Osteocyte (in vitro differentiated cells): ENCODE measurements at regions not wholly inside any gene's neighbourhood (a gene's known extent, or its start where the extent isn't known, plus 50 kb on each side); places are given as distances from the start of the nearest gene placed in this dataset.

Source experiments
- DNase-seq: peaks from one replicate; pipeline ENCODE4 v3.0.0; 2021; ENCODE audit warnings: mixed read lengths; ENCODE audit not compliant: unreplicated experiment; ENCODE audit errors: extremely low spot score
- H3K27ac Mint-ChIP-seq: one replicate; pipeline ENCODE4 v1.8.0; 2021; ENCODE audit warnings: mild to moderate bottlenecking, mixed read lengths; ENCODE audit not compliant: unreplicated experiment
- H3K27me3 Mint-ChIP-seq: one replicate; pipeline ENCODE4 v1.8.0; 2021; ENCODE audit warnings: mixed read lengths; ENCODE audit not compliant: unreplicated experiment
- H3K36me3 Mint-ChIP-seq: one replicate; pipeline ENCODE4 v1.8.0; 2021; ENCODE audit warnings: mixed read lengths; ENCODE audit not compliant: unreplicated experiment
- H3K4me1 Mint-ChIP-seq: one replicate; pipeline ENCODE4 v1.8.0; 2021; ENCODE audit warnings: mixed read lengths; ENCODE audit not compliant: unreplicated experiment
- H3K4me3 Mint-ChIP-seq: one replicate; pipeline ENCODE4 v1.8.0; 2021; ENCODE audit warnings: mild to moderate bottlenecking, moderate library complexity, mixed read lengths; ENCODE audit not compliant: unreplicated experiment
- H3K9me3 Mint-ChIP-seq: one replicate; pipeline ENCODE4 v1.8.0; 2021; ENCODE audit warnings: mixed read lengths; ENCODE audit not compliant: unreplicated experiment
- CTCF ChIP-seq: fragments of 200-600 bp; sonication (generic); IDR thresholded peaks from 2 replicates; pipeline ENCODE4 v1.5.0; 2021; ENCODE audit warnings: antibody characterized with exemption, mild to moderate bottlenecking, moderate library complexity

DNA sequence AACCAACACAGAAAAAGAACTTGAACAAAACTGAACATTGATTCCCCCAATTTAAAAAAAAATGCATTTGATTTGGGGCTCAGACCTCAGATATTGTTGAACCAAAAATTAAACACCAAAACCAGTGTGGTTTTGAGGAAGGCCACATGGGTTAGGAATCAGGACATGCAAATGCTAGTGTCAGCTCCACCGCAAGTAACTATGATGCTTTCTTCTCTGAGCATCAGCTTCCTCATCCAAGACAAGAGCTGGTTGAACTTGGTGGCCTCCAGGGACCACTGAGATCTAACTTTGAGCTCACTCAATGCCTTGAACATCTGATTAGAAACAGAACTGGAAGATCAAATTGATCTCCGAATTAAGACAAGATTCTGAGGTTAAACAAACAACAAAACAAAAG lies 142.9 kb upstream of the NWD2 start:
- Mint-ChIP-seq H3K27me3 (no peaks in the 10 kb centered on the region), H3K4me1 (no peaks in the 10 kb centered on the region), H3K27ac (no peak overlapping the region), H3K4me3 (no peak overlapping the region), H3K9me3 (no peaks in the 10 kb centered on the region), H3K36me3 (no peaks in the 10 kb centered on the region)
- no peak for DNase-seq
- no peak for TF ChIP-seq CTCF

- Mint-ChIP-seq H3K27me3 (no peaks in the 10 kb centered on the region), H3K9me3 (no peaks in the 10 kb centered on the region), H3K4me3 (no peak overlapping the region), H3K36me3 (no peaks in the 10 kb centered on the region), H3K4me1 (no peaks in the 10 kb centered on the region), H3K27ac (no peak overlapping the region)
- TF ChIP-seq CTCF, result no peak
- DNase-seq, result no peak
Observed at GRCh38 chr4:37109756-37110155, 134.8 kb upstream of the NWD2 start.

GRCh38 chr4:37124800-37125199 lies 119.7 kb upstream of the NWD2 start:
- H3K9me3 Mint-ChIP-seq, result no peaks in the 10 kb centered on the region
- no peaks in the 10 kb centered on the region for H3K27me3 Mint-ChIP-seq
- no peak overlapping the region for H3K4me3 Mint-ChIP-seq
- H3K27ac Mint-ChIP-seq, result no peak overlapping the region
- DNase-seq, result no peak
- no peak for TF ChIP-seq CTCF
- no peaks in the 10 kb centered on the region for H3K36me3 Mint-ChIP-seq
- H3K4me1 Mint-ChIP-seq, result no peaks in the 10 kb centered on the region

- Mint-ChIP-seq H3K27me3 (no peaks in the 10 kb centered on the region), H3K9me3 (no peaks in the 10 kb centered on the region), H3K36me3 (no peaks in the 10 kb centered on the region), H3K27ac (no peak overlapping the region), H3K4me3 (no peak overlapping the region), H3K4me1 (no peaks in the 10 kb centered on the region)
- no peak for DNase-seq
- TF ChIP-seq CTCF, result no peak
Observed at GRCh38 chr4:37126051-37126450, 118.5 kb upstream of the NWD2 start.

- Mint-ChIP-seq H3K36me3 (no peaks in the 10 kb centered on the region), H3K27me3 (no peaks in the 10 kb centered on the region), H3K4me3 (no peak overlapping the region), H3K4me1 (no peaks in the 10 kb centered on the region), H3K27ac (no peak overlapping the region), H3K9me3 (peaks cover 4% of the 10 kb centered on the region)
- DNase-seq, result no peak
- no peak for TF ChIP-seq CTCF
Observed at GRCh38 chr4:37130465-37130864, 114.1 kb upstream of the NWD2 start.
